ENCODE measurements at regions not wholly inside any gene's neighbourhood (a gene's known extent, or its start where the extent isn't known, plus 50 kb on each side); places are given as distances from the start of the nearest gene placed in this dataset.
"Not testable (repeated sequence)": the region's sequence is repeated elsewhere in the genome, so short reads cannot be mapped to it uniquely, and the experiment has no call there.

- WGBS, 2 donors = 61 to 85% methylated on average over 1 of the region's 1 CpG
- no peaks in the 10 kb centered on the region for H3K36me3 ChIP-seq
- no peaks in the 10 kb centered on the region for H3K9me3 ChIP-seq
- H3K27me3 ChIP-seq = no peaks in the 10 kb centered on the region
- no peak overlapping the region for H3K4me3 ChIP-seq (replicated peaks in 1 of 3)
- DNase-seq = no peak
- TF ChIP-seq CTCF (IDR thresholded peaks at IDR 0.05) (no peak), POLR2A (IDR thresholded peaks at IDR 0.05) (no peak)
- intact Hi-C loops (cut with DNase I) = no loop called here
- peaks cover 14 to 21% of the 10 kb centered on the region in 2 donors for H3K4me1 ChIP-seq
- H3K27ac ChIP-seq = peak overlapping the region in 2 of 3 donors; percentile 15 to 17
Measured at GRCh38 chr9:97160255-97160654, 121.3 kb upstream of the CTSV start.

- H3K27ac ChIP-seq; DNase-seq; H3K36me3 ChIP-seq; H3K9me3 ChIP-seq; H3K4me3 ChIP-seq (replicated peaks in 1 of 3); H3K27me3 ChIP-seq; intact Hi-C loops (cut with DNase I): not testable (repeated sequence)
- peaks cover 19 to 29% of the 10 kb centered on the region in 2 donors for H3K4me1 ChIP-seq
- 96 to 99% methylated on average over 3 of the region's 3 CpGs for WGBS, 2 donors
Measured at GRCh38 chr9:97158722-97159121, 119.8 kb upstream of the CTSV start.

GRCh38 chr9:97155441-97155840 lies 116.5 kb upstream of the CTSV start:
- 69 to 70% methylated on average over 4 to 5 of the region's 5 CpGs for WGBS, 2 donors
- intact Hi-C loops (cut with DNase I) = not testable (repeated sequence)
- H3K27ac ChIP-seq = peak overlapping the region; percentile 65 to 79 (median 74)

GRCh38 chr9:97153967-97154366 lies 115.0 kb upstream of the CTSV start:
- no peak for DNase-seq
- no peaks in the 10 kb centered on the region for H3K27me3 ChIP-seq
- intact Hi-C loops (cut with DNase I) = no loop called here
- 89 to 95% methylated on average over 4 to 6 of the region's 6 CpGs for WGBS, 2 donors
- peaks cover 15 to 24% of the 10 kb centered on the region in 2 donors for H3K4me1 ChIP-seq
- no peaks in the 10 kb centered on the region for H3K9me3 ChIP-seq
- H3K36me3 ChIP-seq = no peaks in the 10 kb centered on the region
- H3K27ac ChIP-seq = no peak overlapping the region
- TF ChIP-seq CTCF (IDR thresholded peaks at IDR 0.05) (no peak), POLR2A (IDR thresholded peaks at IDR 0.05) (no peak)
- H3K4me3 ChIP-seq (replicated peaks in 1 of 3) = no peak overlapping the region

More at GRCh38 chr9:97155441-97155840, 116.5 kb upstream of the CTSV start:
- H3K27me3 ChIP-seq; H3K36me3 ChIP-seq; H3K9me3 ChIP-seq; H3K4me3 ChIP-seq (replicated peaks in 1 of 3): not testable (repeated sequence)
- H3K4me1 ChIP-seq = peaks cover 17 to 27% of the 10 kb centered on the region in 2 donors
- peak; percentile 52 to 53 for DNase-seq

GRCh38 chr9:97153160-97153559 lies 114.2 kb upstream of the CTSV start:
- DNase-seq; H3K27me3 ChIP-seq; intact Hi-C loops (cut with DNase I); H3K27ac ChIP-seq; H3K9me3 ChIP-seq; H3K36me3 ChIP-seq; H3K4me3 ChIP-seq (replicated peaks in 1 of 3): not testable (repeated sequence)
- WGBS, 2 donors = 90% methylated on average over 2 of the region's 5 CpGs; no CpG with 5 or more reads in 1 of the 2 donors
- peaks cover 15 to 24% of the 10 kb centered on the region in 2 donors for H3K4me1 ChIP-seq

- H3K4me3 ChIP-seq (replicated peaks in 1 of 3); DNase-seq; intact Hi-C loops (cut with DNase I); H3K27me3 ChIP-seq; H3K27ac ChIP-seq; H3K9me3 ChIP-seq; H3K36me3 ChIP-seq: not testable (repeated sequence)
- 96 to 97% methylated on average over 2 of the region's 2 CpGs for WGBS, 2 donors
- H3K4me1 ChIP-seq = peaks cover 7 to 10% of the 10 kb centered on the region in 2 donors
Measured at GRCh38 chr9:97150471-97150870, 111.5 kb upstream of the CTSV start.

- intact Hi-C loops (cut with DNase I); H3K27me3 ChIP-seq: not testable (repeated sequence)
- WGBS, 2 donors = 66 to 77% methylated on average over 3 of the region's 3 CpGs
Measured at GRCh38 chr9:97148428-97148827, 109.5 kb upstream of the CTSV start.

GRCh38 chr9:97145680-97146079 lies 106.7 kb upstream of the CTSV start:
- intact Hi-C loops (cut with DNase I); DNase-seq: not testable (repeated sequence)

More at GRCh38 chr9:97148428-97148827, 109.5 kb upstream of the CTSV start:
- H3K4me1 ChIP-seq; H3K27ac ChIP-seq; H3K36me3 ChIP-seq; H3K4me3 ChIP-seq (replicated peaks in 1 of 3); DNase-seq; H3K9me3 ChIP-seq: not testable (repeated sequence)

More at GRCh38 chr9:97145680-97146079, 106.7 kb upstream of the CTSV start:
- not testable (repeated sequence) for H3K36me3 ChIP-seq; H3K27me3 ChIP-seq; H3K4me3 ChIP-seq (replicated peaks in 1 of 3); H3K9me3 ChIP-seq; H3K4me1 ChIP-seq; H3K27ac ChIP-seq
